ENCODE measurements at regions not wholly inside any gene's neighbourhood (a gene's known extent, or its start where the extent isn't known, plus 50 kb on each side); places are given as distances from the start of the nearest gene placed in this dataset.
"Not testable (repeated sequence)": the region's sequence is repeated elsewhere in the genome, so short reads cannot be mapped to it uniquely, and the experiment has no call there.

GRCh38 chr12:91711925-91712324 is 433.7 kb downstream of the BTG1 start:
- DNase-seq: not testable (repeated sequence)

- no peak for DNase-seq
Measured at GRCh38 chr12:91706466-91706865, 439.2 kb downstream of the BTG1 start.

- DNase-seq: no peak
Measured at GRCh38 chr12:91704446-91704845, 441.2 kb downstream of the BTG1 start.

- DNase-seq: no peak
Measured at GRCh38 chr12:91703491-91704283, 442.0 kb downstream of the BTG1 start.

GRCh38 chr12:91702843-91703425 is 442.7 kb downstream of the BTG1 start:
- DNase-seq: no peak

GRCh38 chr12:91695964-91696363 is 449.7 kb downstream of the BTG1 start:
- DNase-seq: no peak

GRCh38 chr12:91695406-91695805 is 450.2 kb downstream of the BTG1 start:
- DNase-seq: not testable (repeated sequence)

GRCh38 chr12:91690531-91690930 is 455.1 kb downstream of the BTG1 start:
- no peak for DNase-seq

- DNase-seq: no peak
Measured at GRCh38 chr12:91687052-91688017, 458.3 kb downstream of the BTG1 start.

GRCh38 chr12:91685917-91686316 is 459.7 kb downstream of the BTG1 start:
- no peak for DNase-seq

- no peak for DNase-seq
Measured at GRCh38 chr12:91681751-91682150, 463.9 kb downstream of the BTG1 start.

GRCh38 chr12:91680864-91681263 is 464.8 kb downstream of the BTG1 start:
- DNase-seq: no peak

- DNase-seq: no peak
Measured at GRCh38 chr12:91677556-91677955, 468.1 kb downstream of the BTG1 start.

GRCh38 chr12:91675401-91675800 is 470.2 kb downstream of the BTG1 start:
- no peak for DNase-seq

GRCh38 chr12:91672130-91672529 is 473.5 kb downstream of the BTG1 start:
- DNase-seq: no peak

GRCh38 chr12:91667694-91668093 is 478.0 kb downstream of the BTG1 start:
- no peak for DNase-seq

- peak; percentile 51 for DNase-seq
Measured at GRCh38 chr12:91663744-91664143, 481.1 kb upstream of the DCN start.

GRCh38 chr12:91663310-91663709 is 480.7 kb upstream of the DCN start:
- peak; percentile 25 for DNase-seq

GRCh38 chr12:91662021-91662420 is 479.4 kb upstream of the DCN start:
- DNase-seq: no peak

GRCh38 chr12:91657032-91657431 is 474.4 kb upstream of the DCN start:
- DNase-seq: no peak

GRCh38 chr12:91655966-91656365 is 473.3 kb upstream of the DCN start:
- DNase-seq: no peak

- no peak for DNase-seq
Measured at GRCh38 chr12:91654087-91654486, 471.5 kb upstream of the DCN start.

- DNase-seq: no peak
Measured at GRCh38 chr12:91651728-91652127, 469.1 kb upstream of the DCN start.

Data from retina (tissue), 1 donor.